Left lung (tissue), 4 donors: ENCODE measurements at regions not wholly inside any gene's neighbourhood (a gene's known extent, or its start where the extent isn't known, plus 50 kb on each side); places are given as distances from the start of the nearest gene placed in this dataset.

Experiments
- ATAC-seq: fragments of 200-7000 bp; cut with Tn5 transposase; one replicate; pipeline ENCODE4 v1.9.1; 2020; ENCODE audit warnings: moderate library complexity
- DNase-seq, 4 donors: peaks; one replicate each; pipeline ENCODE4 v3.0.0-alpha.2; 2013 to 2020
- H3K27ac ChIP-seq, 2 donors: fragments of 200-600 bp; sonication (generic) in 1 of 2; one replicate each; pipeline versions ENCODE4 v1.5.0 to v1.8.0; 2020 to 2021
- H3K27me3 ChIP-seq, 2 donors: fragments of 200-600 bp; sonication (generic) in 1 of 2; one replicate each; pipeline versions ENCODE4 v1.5.0 to v1.8.0; 2020 to 2021
- H3K36me3 ChIP-seq, 2 donors: fragments of 200-600 bp; sonication (generic) in 1 of 2; one replicate each; pipeline versions ENCODE4 v1.5.0 to v1.8.0; 2020 to 2021
- H3K4me1 ChIP-seq, 2 donors: fragments of 200-600 bp; one replicate each; pipeline ENCODE4 v1.8.0; 2021
- H3K4me3 ChIP-seq, 2 donors: fragments of 200-600 bp; sonication (generic) in 1 of 2; one replicate each; pipeline versions ENCODE4 v1.5.0 to v1.8.0; 2020 to 2021; ENCODE audit warnings: mild to moderate bottlenecking in 1 of 2
- H3K9me3 ChIP-seq, 2 donors: fragments of 200-600 bp; sonication (generic) in 1 of 2; one replicate each; pipeline versions ENCODE4 v1.5.0 to v1.8.0; 2020 to 2021
- CTCF ChIP-seq, 2 donors: fragments of 200-600 bp; sonication (generic) in 1 of 2; IDR thresholded peaks; one replicate each; pipeline versions ENCODE4 v1.5.0 to v1.8.0; 2021; ENCODE audit warnings: antibody characterized with exemption in 2 of 2
- intact Hi-C, 2 donors: fragments of 100-400 bp; cut with DNase I; formaldehyde crosslinking; loops; one replicate each; pipeline versions ENCODE4 v1.11.2 to v1.14.2; 2022
- donor health status: DM: no; HTN: yes; CAD: no.
- donor health status: DM: no; HTN: no; CAD: no.

- no peak for ATAC-seq
- H3K27ac ChIP-seq: no peak overlapping the region
- H3K36me3 ChIP-seq: no peaks in the 10 kb centered on the region
- H3K9me3 ChIP-seq: no peaks in the 10 kb centered on the region
- H3K4me1 ChIP-seq: no peaks in the 10 kb centered on the region
- intact Hi-C loops: no loop called here
- H3K27me3 ChIP-seq: no peaks in the 10 kb centered on the region
- no peak for TF ChIP-seq CTCF (IDR thresholded peaks at IDR 0.05)
- no peak overlapping the region for H3K4me3 ChIP-seq
- DNase-seq: no peak
Observed at GRCh38 chr5:90162324-90162723, 247.2 kb downstream of the CETN3 start.

DNA sequence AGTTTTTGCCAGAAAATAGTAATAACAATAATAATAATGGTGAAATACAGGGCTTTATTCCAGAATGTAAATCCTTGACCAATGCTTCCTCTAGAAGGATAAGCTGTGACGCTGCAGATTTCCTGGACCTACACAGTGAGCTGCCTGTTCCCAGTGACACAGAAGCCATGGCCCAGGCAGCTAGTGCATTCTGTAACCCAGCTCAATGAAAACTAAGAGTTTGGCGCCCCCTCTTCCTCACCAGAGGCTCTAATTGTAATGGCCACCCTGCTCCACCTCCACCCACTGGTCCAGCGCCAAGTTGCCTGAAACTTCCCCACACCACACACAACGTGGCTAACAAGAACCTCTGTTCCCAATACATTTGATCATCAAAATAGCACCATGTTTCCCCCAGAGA, 248.1 kb downstream of the CETN3 start:
- intact Hi-C loops: no loop called here
- peak in 3 of 4 donors; percentile 30 to 51 (median 48) for DNase-seq
- ATAC-seq: peak; percentile 87
- Histone ChIP-seq H3K27ac (no peak overlapping the region), H3K27me3 (no peaks in the 10 kb centered on the region), H3K4me3 (no peak overlapping the region), H3K36me3 (no peaks in the 10 kb centered on the region), H3K4me1 (no peaks in the 10 kb centered on the region), H3K9me3 (no peaks in the 10 kb centered on the region)
- no peak for TF ChIP-seq CTCF (IDR thresholded peaks at IDR 0.05)

DNA sequence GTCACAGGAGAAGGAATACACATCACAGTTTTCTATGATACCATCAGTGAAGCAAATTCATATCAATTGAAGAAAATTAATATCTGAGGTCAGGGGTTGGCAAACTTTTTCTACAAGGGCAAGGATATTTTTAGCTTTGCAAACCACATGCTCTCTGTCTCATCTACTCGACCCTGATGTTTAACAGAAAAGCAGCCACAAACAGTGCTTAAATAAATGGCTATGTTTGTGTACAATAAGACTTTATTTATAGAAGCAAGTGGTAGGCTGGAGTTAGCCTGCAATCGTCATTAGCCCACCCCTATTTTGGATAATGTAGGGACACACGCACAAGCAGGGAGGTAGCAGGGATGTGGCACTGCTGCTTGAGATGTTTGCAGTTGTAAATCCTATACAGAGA, 251.4 kb downstream of the CETN3 start:
- no peak for TF ChIP-seq CTCF (IDR thresholded peaks at IDR 0.05)
- no peaks in the 10 kb centered on the region for H3K9me3 ChIP-seq
- H3K4me3 ChIP-seq: no peak overlapping the region
- H3K27ac ChIP-seq: no peak overlapping the region
- H3K36me3 ChIP-seq: no peaks in the 10 kb centered on the region
- intact Hi-C loops: no loop called here
- no peaks in the 10 kb centered on the region for H3K4me1 ChIP-seq
- DNase-seq: no peak
- H3K27me3 ChIP-seq: no peaks in the 10 kb centered on the region
- ATAC-seq: no peak

GRCh38 chr5:90153031-90153430, 256.5 kb downstream of the CETN3 start:
- no peaks in the 10 kb centered on the region for H3K36me3 ChIP-seq
- TF ChIP-seq CTCF (IDR thresholded peaks at IDR 0.05): no peak
- intact Hi-C loops: no loop called here
- H3K27me3 ChIP-seq: no peaks in the 10 kb centered on the region
- H3K4me3 ChIP-seq: no peak overlapping the region
- H3K4me1 ChIP-seq: no peaks in the 10 kb centered on the region
- peaks cover 0 to 2% of the 10 kb centered on the region in 2 donors for H3K9me3 ChIP-seq
- no peak overlapping the region for H3K27ac ChIP-seq
- ATAC-seq: no peak
- DNase-seq: no peak

DNA sequence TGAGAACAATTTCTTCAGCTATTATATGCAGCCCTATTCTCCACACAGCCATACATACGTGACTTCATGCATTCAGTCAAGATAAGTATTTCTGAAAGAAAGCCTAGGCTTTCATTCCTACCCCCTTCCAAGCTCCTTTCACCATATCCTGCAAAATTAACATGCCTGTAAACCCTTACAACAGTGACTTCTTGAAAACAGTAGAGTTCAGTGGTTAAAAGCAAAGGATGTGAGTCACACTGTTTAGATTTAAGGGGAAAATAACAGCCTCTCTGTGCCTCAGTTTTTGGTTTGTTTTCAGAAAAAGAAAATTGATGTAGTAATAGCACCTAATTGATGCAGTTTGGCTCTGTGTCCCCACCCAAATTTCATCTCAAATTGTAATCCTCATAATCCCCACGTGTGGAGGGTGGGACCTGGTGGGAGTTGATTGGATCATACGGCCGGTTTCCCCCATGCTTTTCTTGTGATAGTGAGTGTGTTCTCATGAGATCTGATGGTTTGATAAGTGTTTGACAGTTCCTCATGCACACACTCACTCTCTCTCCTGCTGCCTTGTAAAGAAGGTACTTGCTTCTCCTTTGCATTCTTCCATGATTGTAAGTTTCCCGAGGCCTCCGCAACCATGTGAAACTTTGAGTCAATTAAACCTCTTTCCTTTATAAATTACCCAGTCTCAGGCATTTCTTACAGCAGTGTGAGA, 264.8 kb downstream of the CETN3 start:
- H3K9me3 ChIP-seq: peaks cover 0 to 10% of the 10 kb centered on the region in 2 donors
- DNase-seq: no peak
- H3K27me3 ChIP-seq: no peaks in the 10 kb centered on the region
- no peak for ATAC-seq
- H3K27ac ChIP-seq: no peak overlapping the region
- TF ChIP-seq CTCF (IDR thresholded peaks at IDR 0.05): no peak
- no peaks in the 10 kb centered on the region for H3K4me1 ChIP-seq
- intact Hi-C loops: no loop called here
- no peaks in the 10 kb centered on the region for H3K36me3 ChIP-seq
- no peak overlapping the region for H3K4me3 ChIP-seq
